Right hindlimb (tissue), 1 donor: ENCODE measurements at regions not wholly inside any gene's neighbourhood (a gene's known extent, or its start where the extent isn't known, plus 50 kb on each side); places are given as distances from the start of the nearest gene placed in this dataset.
"Not testable (repeated sequence)": the region's sequence is repeated elsewhere in the genome, so short reads cannot be mapped to it uniquely, and the experiment has no call there.

Experiments used
- DNase-seq: peaks from one replicate; pipeline ENCODE4 v3.0.0-alpha.2; 2018

DNA sequence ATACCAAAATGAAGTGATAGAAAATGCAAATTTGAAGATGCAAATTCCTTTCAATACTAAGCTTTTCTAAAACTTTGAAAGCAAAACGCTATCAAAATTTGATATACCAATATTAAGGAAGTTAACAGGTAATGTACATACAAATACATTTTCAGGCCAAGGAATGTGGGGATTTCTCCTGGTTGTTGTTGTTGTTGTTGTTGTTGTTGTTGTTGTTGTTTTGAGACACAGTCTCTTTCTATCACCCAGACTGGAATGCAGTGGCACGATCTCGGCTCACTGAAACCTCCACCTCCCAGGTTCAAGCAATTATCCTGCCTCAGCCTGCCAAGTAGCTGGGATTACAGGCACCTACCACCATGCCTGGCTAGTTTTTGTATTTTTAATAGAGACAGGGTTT lies 224.7 kb upstream of the NEBL start:
- DNase-seq, result not testable (repeated sequence)

DNA sequence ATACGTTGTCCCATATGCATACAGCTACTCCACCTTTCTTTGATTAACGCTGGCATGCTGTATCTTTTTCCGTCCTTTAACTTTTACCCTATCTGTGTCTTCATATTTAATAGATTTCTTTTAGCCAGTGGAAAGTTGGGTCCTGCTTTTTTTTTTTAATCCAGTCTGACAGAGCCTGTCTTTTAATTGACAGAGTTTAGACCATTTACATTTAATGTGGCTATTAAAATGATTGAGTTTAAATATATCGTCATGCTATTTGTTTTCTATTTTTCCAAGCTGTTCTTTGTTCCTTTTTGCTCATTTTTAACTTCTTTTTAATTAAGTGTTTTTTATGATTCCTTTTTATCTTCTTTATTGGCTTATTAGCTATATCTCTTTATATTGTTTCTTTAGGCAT lies 217.6 kb upstream of the NEBL start:
- no peak for DNase-seq

DNA sequence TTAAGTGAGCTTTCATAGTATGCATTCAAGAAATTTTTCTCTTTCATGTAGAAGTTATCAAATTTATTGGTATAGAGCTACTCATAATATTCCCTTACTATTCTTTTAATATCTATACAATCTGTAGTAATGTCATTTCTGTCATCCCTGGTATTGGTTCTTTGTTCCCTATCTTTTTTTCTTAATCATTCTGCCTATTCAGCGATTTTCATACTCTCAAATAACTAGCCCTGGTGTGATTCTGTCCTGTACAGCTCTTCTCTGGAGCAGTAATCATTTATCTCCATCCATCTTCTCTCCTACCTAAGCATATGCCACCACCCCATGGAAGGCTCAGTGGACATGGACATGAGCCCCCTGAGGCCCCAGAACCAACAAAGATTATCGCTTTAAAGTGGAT lies 213.2 kb upstream of the NEBL start:
- no peak for DNase-seq

DNA sequence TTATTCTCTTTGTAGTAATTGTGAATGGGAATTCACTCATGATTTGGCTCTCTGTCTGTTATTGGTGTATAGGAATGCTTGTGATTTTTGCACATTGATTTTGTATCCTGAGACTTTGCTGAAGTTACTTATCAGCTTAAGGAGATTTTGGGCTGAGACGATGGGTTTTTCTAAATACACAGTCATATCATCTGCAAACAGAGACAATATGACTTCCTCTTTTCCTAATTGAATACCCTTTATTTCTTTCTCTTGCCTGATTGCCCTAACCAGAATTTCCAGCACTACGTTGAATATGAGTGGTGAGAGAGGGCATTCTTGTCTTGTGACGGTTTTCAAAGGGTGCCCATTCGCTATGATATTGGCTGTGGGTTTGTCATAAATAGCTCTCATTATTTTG lies 209.8 kb upstream of the NEBL start:
- not testable (repeated sequence) for DNase-seq

DNA sequence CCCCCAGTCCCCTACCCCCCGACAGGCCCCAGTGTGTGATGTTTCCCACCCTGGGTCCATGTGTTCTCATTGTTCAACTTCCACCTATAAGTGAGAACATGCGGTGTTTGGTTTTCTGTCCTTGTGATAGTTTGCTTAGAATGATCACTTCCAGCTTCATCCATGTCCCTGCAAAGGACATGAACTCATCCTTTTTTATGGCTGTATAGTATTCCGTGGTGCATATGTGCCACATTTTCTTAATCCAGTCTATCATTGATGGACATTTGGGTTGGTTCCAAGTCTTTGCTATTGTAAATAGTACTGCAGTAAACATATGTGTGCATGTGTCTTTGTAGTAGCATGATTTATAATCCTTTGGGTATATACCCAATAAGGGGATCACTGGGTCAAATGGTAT lies 208.2 kb upstream of the NEBL start:
- not testable (repeated sequence) for DNase-seq

DNA sequence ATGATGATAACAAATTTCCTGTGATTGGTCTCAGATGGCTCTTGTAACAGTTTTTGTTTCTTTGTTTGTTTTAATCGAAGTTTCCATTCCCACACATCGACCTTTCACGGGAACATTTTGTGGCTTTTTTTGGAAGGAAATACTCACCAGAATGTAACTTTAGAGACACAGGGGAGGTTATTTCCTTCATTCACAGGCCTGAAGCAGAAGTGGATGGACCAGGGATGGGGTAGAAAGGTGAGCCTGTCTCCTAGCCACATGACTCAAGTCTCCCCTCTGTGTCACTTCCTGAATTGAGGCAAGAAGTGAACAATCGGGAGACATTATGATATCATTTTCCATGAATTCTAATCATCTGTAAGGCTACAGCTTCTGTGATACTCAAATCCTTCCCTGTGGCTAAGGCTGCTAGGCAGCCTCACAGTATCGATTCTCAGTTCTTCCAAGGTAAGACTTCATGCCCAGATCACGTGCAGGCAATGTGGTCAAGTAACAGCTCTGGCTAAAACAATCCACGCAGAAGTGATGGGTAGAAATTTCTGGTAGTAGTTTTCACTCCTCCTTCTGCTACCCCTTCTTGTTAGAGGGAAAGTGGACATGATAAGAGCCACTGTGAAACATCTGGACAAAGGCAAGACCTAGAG lies 203.9 kb upstream of the NEBL start:
- no peak for DNase-seq

DNA sequence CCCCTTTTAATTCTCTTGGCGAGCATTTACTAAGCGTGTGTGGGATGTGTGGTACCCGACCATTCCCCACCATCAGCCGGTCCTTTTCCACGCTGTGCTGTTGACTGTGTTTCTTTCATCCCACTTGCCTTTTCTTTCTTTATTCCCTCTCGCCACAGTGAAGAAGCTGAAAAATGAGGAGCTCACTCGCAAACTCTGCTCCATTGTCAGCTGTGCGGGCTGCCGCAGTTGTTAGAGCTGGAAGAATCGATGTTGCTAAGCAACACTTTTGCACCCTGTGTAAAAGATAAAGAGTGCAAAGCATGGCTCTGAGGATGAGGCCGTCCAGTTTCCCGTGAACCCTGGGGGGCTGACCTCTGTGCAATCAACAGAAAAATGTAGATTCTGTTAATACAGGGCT lies 203.1 kb upstream of the NEBL start:
- no peak for DNase-seq

DNA sequence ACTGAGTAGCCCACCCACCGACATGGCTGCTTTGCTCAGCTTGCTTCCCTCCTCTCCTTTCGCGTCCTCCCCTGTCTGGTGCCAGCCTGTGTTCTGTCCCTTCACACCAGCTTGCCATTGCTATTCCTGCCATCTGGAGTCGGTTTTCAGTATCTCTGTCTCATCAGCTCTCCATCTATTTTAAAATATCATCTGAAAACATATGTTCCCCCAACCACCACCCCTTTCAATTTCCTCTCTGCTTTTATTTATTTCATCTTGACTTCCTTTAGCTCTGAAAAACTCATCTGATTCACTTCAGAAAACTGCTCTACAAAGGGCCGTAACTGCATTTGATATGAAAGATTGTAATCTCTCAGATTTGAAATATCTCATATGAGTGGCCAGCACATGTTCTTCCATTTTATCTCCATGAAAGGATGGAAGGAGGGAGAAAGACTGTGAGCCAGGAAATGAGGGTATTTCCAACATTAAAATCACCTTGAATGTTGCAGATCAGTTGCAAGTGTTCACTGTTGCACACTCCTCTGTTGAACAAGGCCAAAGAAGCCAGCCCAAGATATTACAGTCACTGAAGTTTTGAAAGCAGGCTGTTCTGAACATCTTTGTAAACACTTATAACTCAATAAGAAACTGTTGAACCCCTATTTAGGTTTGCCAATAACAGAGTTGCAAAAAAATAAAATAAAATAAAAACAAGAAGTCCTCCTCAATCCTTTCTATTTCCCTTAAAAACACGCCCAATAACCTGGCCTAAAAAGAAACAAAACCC lies 202.4 kb upstream of the NEBL start:
- no peak for DNase-seq

DNA sequence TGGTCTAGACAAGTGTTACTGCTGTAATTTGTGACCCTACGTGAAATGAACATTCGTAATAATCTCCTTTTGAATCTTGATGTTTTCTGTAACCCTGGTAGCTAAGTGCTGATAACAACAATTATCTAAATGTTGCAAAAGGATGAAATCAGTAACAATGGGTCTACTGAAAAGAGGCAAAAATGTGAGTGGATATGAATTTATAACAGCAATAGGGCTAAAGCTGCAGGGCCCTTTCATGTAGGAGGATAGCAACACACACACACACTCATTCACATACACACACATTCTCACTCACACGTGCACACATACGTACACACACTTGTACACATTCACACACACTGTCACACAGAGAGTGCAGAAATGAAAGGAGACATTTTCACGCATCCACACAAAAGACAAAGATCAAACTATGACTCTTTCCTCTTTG lies 200.8 kb upstream of the NEBL start:
- DNase-seq, result no peak

DNA sequence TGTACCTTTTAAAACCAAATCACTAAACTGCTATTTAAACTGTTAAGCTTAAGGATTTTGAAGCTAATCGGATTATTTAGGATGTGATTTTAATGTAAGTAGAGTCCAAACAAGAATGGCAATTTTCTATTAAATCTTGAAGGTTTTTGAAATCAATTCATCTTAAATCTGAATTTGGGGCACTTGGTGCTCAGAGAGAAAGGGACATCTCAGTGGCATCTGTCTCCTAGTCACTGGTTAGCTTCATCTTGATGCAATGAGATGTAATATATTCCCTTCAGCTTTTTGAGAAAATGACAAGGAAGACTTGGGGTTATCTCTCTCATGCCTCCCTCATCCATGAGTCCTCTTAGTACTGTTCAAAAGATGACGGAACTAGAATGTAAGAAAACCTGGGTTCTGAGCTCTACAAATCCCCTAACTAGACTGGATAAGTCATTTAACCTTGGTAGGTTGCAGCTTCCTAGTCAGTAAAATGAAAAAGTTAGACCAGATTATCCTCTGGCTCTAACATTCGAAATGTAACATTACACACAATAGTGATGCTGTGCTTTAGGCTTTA lies 198.5 kb upstream of the NEBL start:
- DNase-seq, result no peak

DNA sequence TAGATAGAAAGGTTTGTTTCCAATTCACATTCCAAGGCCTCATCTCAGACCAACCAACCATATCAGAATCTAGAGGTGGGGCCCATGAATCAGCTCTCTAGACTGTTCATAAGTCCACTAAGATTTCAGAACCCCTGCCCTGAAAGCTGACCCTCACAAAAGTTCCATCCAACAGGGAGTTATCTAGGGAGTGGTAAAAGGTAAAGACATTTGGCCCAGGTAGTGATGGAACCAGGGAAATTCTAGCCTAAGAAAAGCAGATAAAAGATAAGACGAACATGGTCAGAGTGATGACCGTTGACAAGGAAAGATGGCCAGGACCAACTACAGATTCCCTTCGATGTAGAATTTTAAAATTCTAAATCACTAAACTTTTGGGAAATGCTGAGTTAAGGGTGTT lies 198.0 kb upstream of the NEBL start:
- DNase-seq, result no peak

DNA sequence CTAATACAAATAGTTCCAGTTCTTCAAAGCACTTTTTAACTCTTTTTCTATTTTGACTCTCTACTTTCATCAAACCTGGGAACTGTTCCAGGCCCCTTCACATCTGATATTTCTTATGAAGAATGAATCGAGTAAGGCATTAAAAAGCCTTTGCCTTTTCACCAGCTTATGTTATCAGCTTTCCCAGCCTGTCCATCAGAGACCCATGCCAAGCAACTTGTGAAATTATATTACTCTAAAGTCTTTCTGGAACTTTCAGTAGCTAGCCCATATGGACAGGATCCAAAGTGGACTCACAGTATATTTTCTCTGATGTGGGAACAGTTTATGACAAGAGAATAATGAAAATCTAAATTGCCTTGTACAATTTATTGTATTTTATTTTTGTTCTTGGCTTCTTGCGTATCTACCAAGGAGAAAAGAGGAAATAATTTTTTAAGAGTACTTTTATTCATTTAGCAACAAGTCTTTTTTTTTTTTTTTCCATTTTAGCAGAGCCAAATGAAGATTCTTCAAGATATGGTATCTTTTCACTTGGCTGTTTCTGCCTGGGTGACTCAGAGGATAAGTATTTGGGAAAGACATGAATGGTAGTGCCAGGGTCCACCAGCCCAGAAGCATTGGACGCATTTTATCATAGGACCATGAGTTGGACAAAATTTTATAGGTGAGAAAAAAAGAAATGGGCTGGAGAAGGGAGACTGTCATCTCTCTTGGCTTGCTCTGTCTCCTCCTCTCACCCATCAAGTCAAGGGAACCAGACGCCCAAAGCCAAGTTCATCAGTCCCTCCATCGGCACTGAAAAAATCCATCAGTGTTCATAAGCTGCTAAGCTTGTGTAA lies 195.8 kb upstream of the NEBL start:
- no peak for DNase-seq

DNA sequence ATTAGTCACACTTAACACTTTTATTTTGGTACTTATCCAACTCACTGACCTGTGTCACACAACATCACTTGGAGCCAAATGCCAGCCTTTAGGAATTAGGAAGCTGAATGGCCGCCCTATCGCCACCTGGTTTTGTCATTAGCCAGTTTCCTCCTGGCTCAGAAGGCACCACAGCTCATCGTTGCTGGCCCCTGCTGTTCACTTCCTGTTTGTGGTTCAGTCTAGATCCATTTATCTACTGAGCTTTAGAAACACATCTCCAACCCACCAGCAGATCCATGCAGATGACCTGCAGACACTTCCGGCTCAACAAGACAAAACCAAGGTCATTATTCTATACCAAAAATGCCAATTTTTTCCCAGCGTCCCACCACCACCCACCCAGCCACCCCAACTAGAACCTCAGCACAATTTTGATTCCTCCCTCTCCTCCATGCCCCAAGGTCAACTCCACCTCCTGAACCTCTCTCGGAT lies 193.5 kb upstream of the NEBL start:
- DNase-seq, result no peak

DNA sequence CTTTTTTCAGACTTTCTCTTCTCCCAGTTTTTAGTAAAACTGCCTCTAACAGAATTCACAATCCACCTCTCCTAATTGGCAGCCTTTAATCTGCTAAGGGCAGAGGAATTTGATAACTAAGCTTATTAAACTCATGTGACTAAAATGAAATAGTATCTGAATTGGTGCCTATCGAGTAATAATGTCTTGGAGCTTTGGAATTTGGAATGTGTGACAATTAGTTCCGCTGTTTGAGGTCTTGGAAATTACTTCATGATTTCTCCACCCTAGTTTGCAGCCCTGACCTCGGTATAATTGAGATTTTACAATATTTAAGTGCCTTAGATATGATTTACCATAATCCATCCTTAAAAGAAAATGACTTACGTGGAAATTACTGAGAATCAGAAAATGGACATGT lies 190.4 kb upstream of the NEBL start:
- no peak for DNase-seq

DNA sequence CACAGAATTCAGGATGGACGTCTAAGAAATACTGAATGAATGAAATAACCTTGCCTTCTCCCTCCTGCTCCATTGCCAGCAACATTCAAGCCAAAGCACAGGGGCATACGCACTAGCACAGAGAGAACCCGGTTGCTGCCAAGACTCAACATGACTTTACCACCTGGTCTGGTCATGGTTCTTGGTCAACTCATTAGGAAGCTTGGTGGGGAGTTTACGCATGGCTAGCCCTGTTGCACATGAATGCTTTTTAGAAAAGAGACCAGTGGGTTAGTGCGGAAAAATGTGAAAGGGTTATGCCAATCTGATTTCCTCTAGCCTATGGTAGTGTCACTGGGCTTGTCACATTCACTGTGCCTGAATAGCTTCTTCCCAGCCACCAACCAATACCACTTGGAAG lies 187.6 kb upstream of the NEBL start:
- DNase-seq, result no peak

DNA sequence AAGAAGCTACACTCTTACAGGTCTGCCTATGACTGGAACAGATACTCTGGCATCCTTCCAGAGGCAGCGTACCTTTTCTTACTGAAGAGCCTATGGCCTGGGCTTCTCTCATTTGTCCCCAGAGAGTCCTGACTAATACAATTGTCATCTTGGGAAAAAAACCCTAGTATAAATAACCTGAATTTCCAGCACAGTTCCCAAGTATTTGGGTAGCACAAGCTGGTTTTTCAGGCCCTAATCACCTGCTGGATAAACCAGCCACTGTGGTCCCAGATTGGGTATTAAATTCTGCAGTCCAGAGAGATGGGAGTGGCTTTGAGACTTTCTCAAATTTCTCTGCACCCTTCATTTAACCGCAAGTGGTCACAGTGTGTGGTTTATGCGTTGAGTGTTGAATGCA lies 186.8 kb upstream of the NEBL start:
- DNase-seq, result no peak

DNA sequence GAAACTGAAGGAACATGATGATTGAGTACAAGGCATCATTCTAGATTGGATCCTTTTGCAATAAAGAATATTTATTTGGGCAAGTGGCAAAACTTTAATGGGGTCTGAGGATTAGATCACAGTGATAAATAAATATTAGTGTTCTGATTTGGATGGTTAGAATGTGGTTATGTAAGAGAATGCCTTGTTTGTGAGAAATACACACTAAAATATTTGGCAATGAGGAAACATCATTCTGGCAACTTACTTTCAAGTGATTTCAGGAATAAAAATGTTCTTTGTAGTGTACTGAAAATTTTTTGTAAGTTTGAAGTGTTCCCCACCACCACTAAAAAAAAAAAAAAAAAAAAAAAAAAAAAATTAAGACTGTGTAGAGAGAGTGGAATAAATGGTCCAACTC lies 185.1 kb upstream of the NEBL start:
- DNase-seq, result no peak

DNA sequence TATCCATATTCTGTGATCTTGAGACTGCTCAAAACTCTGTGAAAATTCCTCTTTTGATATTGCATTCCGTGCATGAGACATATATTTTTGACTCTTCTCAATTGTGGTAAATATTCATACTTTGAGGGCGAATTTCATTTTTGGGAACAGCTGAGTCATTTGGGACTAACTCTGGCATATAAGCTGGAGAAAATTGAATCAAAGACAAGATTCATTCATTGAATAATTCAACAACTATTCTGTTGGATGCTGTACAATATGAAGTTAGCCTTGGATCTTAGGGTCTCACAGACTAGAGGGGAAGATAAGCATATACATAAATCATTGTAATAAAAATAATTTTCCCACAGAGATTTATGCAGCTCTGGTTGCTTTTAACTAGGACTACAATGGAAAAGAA lies 183.2 kb upstream of the NEBL start:
- no peak for DNase-seq

DNA sequence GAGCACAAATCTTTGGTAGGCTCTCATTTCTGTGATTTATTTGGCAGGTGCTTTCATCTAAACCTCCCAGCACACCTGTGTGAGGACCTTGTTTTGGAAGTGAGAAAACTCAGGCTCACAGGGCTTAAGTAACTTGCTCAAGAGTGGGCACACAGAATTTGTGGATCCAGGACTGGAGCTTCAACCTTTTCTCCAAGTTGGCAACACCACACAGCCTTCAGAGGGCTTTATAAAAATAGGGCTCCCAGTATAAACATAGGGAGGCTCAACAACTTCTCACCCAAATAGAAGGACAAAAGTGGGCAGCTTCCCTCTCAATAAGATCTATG lies 182.2 kb upstream of the NEBL start:
- no peak for DNase-seq

DNA sequence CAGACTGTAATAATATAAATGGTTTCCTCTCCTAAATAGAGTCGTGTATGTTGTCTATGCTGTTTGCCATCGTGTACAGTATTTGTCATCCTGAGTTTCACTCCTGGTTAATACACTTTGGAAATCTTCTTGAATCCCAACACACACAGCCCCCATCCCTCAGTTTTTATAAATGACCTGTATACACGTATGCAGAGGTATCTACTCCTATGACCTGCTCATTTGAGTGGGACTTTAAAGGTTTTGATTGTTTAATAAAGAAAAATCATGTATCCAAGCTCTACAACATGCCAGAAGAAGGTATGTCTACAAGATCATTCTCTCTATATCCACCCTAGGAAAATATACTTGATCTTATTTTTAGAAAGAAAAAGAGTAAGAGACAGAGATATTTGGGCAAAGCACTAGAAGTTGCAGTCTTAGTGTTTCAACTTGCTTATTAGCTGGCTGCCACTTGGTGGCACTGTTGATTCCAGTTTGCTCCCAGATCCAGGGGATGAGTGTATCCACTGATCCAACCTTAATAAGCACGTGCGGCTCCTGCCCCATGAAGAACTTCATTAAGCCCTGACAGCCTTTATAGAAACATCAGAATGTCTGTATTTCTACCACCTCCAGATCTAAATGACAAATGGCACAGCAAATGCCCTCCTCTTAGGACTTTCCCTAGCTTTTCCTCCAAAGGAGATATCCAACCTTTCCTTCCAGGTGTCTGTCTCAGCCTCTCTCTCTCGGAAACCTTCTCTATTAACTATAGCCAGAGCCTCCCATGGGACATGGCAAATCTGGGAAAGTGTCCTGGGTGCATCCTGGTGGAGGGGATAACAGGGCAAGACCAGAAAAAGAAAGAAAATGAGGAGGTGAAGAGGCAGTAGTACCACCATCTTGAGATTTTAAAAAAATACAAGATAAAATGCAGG lies 181.6 kb upstream of the NEBL start:
- peak; percentile 83 for DNase-seq

DNA sequence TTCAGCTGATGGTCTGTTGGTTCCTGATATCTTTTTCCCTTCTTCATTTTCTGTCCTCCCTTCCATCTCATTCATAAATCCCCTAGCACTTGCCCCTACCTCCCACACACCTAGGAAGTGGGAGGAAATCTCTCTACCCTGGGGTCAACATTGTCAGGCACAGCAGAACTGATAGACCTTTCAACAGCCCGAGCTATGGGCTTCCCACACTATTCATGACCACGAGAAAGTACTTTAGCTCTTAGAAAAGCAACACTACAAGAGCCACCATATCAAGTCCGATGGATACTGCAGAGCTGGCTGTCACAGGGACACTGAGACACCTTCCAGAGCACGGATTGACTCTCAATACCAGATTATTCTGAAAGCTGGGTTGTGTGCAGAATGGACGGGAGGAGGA lies 180.6 kb upstream of the NEBL start:
- no peak for DNase-seq

DNA sequence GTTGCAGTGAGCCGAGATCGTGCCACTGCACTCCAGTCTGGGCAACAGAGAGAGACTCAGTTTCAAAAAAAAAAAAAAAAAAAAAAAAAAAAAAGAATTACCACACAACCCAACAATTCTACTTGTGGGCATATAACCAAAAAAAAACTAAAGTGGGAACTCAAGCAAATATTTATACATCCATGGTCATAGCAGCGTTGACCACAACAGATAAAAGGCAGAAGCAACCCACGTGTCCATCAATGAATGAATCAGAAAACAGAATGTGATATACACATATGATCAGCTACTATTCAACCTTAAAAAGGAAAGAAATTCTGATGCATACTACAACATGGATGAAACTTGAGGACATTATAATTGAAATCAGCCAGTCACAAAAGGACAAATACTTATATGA lies 179.3 kb upstream of the NEBL start:
- DNase-seq, result no peak

DNA sequence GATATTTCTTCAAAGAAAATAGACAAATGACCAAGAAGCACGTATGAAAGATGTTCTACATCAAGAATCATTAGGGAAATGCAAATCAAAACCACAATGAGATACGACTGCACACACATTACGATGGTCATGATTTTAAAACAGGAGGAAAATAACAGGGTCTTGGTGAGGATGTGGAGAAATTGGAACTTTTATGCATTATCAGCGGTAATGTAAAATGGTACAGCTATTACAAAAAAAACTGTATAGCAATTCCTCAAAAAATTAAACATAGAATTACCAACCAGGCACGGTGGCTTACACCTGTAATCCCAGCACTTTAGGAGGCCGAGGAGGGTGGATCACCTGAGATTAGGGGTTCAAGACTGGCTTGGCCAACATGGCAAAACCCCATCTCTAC lies 178.8 kb upstream of the NEBL start:
- no peak for DNase-seq
